HEK293 (cell line): ENCODE measurements at regions not wholly inside any gene's neighbourhood (a gene's known extent, or its start where the extent isn't known, plus 50 kb on each side); places are given as distances from the start of the nearest gene placed in this dataset.
A peak's percentile ranks its signal among the peaks of the same experiment; 100 is the strongest.

Experiments
- CTCF ChIA-PET: fragments of 350-600 bp; formaldehyde crosslinking; extraction: SDS; loops from one replicate; lab custom pipeline; 2021; ENCODE audit warnings: antibody characterized with exemption; lab: Yijun Ruan, JAX
- POLR2A ChIA-PET: fragments of 300-600 bp; formaldehyde crosslinking; extraction: SDS; loops from one replicate; lab custom pipeline; 2020; ENCODE audit warnings: antibody characterized with exemption, inconsistent platforms; lab: Yijun Ruan, JAX
- H3K27ac ChIP-seq: fragments of 200-500 bp; sonication (Bioruptor generic); 2 replicates; pipeline ENCODE4 v1.5.1; 2014; ENCODE audit warnings: low read depth, low read length, control low read depth, inconsistent platforms; ENCODE audit errors: extremely low read depth
- H3K36me3 ChIP-seq, 2 experiments: fragments of 200-500 bp in 1 of 2; sonication (Bioruptor generic) in 1 of 2; 1 replicate in 1 of 2; 2 replicates in 1 of 2; pipeline ENCODE4 v1.5.1; 2014 to 2017; ENCODE audit warnings: inconsistent platforms in 2 of 2, low read length in 2 of 2; ENCODE audit not compliant: control insufficient read depth in 2 of 2, insufficient read depth in 1 of 2
- H3K4me1 ChIP-seq: fragments of 200-500 bp; sonication (Bioruptor generic); 2 replicates; pipeline ENCODE4 v1.5.1; 2014; ENCODE audit warnings: mild to moderate bottlenecking, low read length, inconsistent platforms; ENCODE audit not compliant: control insufficient read depth, insufficient read depth
- H3K4me3 ChIP-seq: 2 replicates; pipeline ENCODE4 v1.5.1; 2011; ENCODE audit warnings: low read depth, mild to moderate bottlenecking, control low read depth, low read length, moderate library complexity
- H3K9me3 ChIP-seq: fragments of 200-500 bp; sonication (Bioruptor generic); 2 replicates; pipeline ENCODE4 v1.5.1; 2014; ENCODE audit warnings: low read depth, low read length, inconsistent platforms; ENCODE audit not compliant: control insufficient read depth, insufficient read depth
- GFI1B ChIP-seq: fragments of 450-650 bp; formaldehyde crosslinking; IDR thresholded peaks from 2 replicates; pipeline ENCODE4 v1.5.1; 2016; ENCODE audit warnings: missing biosample characterization, missing genetic modification characterization
- GLI2 ChIP-seq: fragments of 450-650 bp; formaldehyde crosslinking; IDR thresholded peaks from 2 replicates; pipeline ENCODE4; 2017; ENCODE audit warnings: missing biosample characterization, missing genetic modification characterization, low read depth, borderline replicate concordance
- GLIS1 ChIP-seq: fragments of 450-650 bp; formaldehyde crosslinking; IDR thresholded peaks from 2 replicates; pipeline ENCODE4 v1.5.1; 2016; ENCODE audit warnings: missing biosample characterization, missing genetic modification characterization
- IKZF3 ChIP-seq: fragments of 450-650 bp; IDR thresholded peaks from 2 replicates; pipeline ENCODE4 v1.5.0; 2018; ENCODE audit warnings: missing biosample characterization, mild to moderate bottlenecking, missing genetic modification characterization, moderate library complexity
- KLF16 ChIP-seq: fragments of 450-650 bp; formaldehyde crosslinking; IDR thresholded peaks from 2 replicates; pipeline ENCODE4 v1.5.1; 2017; ENCODE audit warnings: missing biosample characterization, missing genetic modification characterization
- PRDM4 ChIP-seq: fragments of 450-650 bp; formaldehyde crosslinking; IDR thresholded peaks from 2 replicates; pipeline ENCODE4 v1.5.1; 2017; ENCODE audit warnings: missing biosample characterization, missing genetic modification characterization
- REPIN1 ChIP-seq: fragments of 450-650 bp; formaldehyde crosslinking; IDR thresholded peaks from 2 replicates; pipeline ENCODE4 v1.5.1; 2017; ENCODE audit warnings: missing biosample characterization, missing genetic modification characterization, low read depth
- REST ChIP-seq: fragments of 450-650 bp; formaldehyde crosslinking; IDR thresholded peaks from 2 replicates; pipeline ENCODE4 v1.5.1; 2016; ENCODE audit warnings: missing biosample characterization, missing genetic modification characterization
- ZBTB1 ChIP-seq: fragments of 450-650 bp; formaldehyde crosslinking; IDR thresholded peaks from 2 replicates; pipeline ENCODE4 v1.5.1; 2016; ENCODE audit warnings: missing biosample characterization, missing genetic modification characterization
- ZFP69B ChIP-seq: fragments of 450-650 bp; formaldehyde crosslinking; IDR thresholded peaks from 2 replicates; pipeline ENCODE4 v1.5.1; 2016; ENCODE audit warnings: missing biosample characterization, missing genetic modification characterization
- ZIC2 ChIP-seq: fragments of 450-650 bp; formaldehyde crosslinking; IDR thresholded peaks from 2 replicates; pipeline ENCODE4 v1.5.1; 2016; ENCODE audit warnings: missing biosample characterization, missing genetic modification characterization
- ZNF112 ChIP-seq: fragments of 450-650 bp; formaldehyde crosslinking; IDR thresholded peaks from 2 replicates; pipeline ENCODE4 v1.5.0; 2017; ENCODE audit warnings: missing biosample characterization, missing genetic modification characterization
- ZNF184 ChIP-seq: fragments of 450-650 bp; IDR thresholded peaks from 2 replicates; pipeline ENCODE4 v1.5.1; 2018; ENCODE audit warnings: missing biosample characterization, mild to moderate bottlenecking, missing genetic modification characterization
- ZNF366 ChIP-seq: fragments of 450-650 bp; formaldehyde crosslinking; conservative IDR thresholded peaks from 2 replicates; pipeline ENCODE4 v1.5.1; 2016; ENCODE audit warnings: missing biosample characterization, missing genetic modification characterization
- ZNF394 ChIP-seq: fragments of 450-650 bp; formaldehyde crosslinking; IDR thresholded peaks from 2 replicates; pipeline ENCODE4 v1.5.1; 2016; ENCODE audit warnings: missing biosample characterization, missing genetic modification characterization, mild to moderate bottlenecking, moderate library complexity, borderline replicate concordance
- ZNF501 ChIP-seq: fragments of 450-650 bp; formaldehyde crosslinking; IDR thresholded peaks from 2 replicates; pipeline ENCODE4 v1.5.1; 2016; ENCODE audit warnings: missing biosample characterization, missing genetic modification characterization
- ZNF692 ChIP-seq: fragments of 450-650 bp; formaldehyde crosslinking; IDR thresholded peaks from 2 replicates; pipeline ENCODE4 v1.5.1; 2016; ENCODE audit warnings: missing biosample characterization, missing genetic modification characterization
- ZNF701 ChIP-seq: fragments of 450-650 bp; formaldehyde crosslinking; IDR thresholded peaks from 2 replicates; pipeline ENCODE4 v1.5.1; 2016; ENCODE audit warnings: missing biosample characterization, missing genetic modification characterization
- ZNF843 ChIP-seq: fragments of 450-650 bp; formaldehyde crosslinking; IDR thresholded peaks from 2 replicates; pipeline ENCODE4 v1.5.1; 2016; ENCODE audit warnings: missing biosample characterization, missing genetic modification characterization
- ZSCAN16 ChIP-seq: fragments of 450-650 bp; formaldehyde crosslinking; IDR thresholded peaks from 2 replicates; pipeline ENCODE4 v1.5.1; 2016; ENCODE audit warnings: missing biosample characterization, missing genetic modification characterization
- ZSCAN4 ChIP-seq: fragments of 450-650 bp; formaldehyde crosslinking; IDR thresholded peaks from 2 replicates; pipeline ENCODE4 v1.5.1; 2017; ENCODE audit warnings: missing biosample characterization, missing genetic modification characterization

GRCh38 chr20:51326201-51326819 lies 216.2 kb downstream of the NFATC2 start:
- Histone ChIP-seq H3K9me3 (no peaks in the 10 kb centered on the region), H3K4me1 (no peaks in the 10 kb centered on the region), H3K36me3 (no peaks in the 10 kb centered on the region), H3K4me3 (no peak overlapping the region), H3K27ac (no peak overlapping the region)
- CTCF ChIA-PET = interaction anchor here (0.7 to 6.6 kb wide), 8 partner anchors 8 to 339 kb away, joined by 3 to 39 read pairs (median 3); no protein-coding TSS in a partner anchor
- POLR2A ChIA-PET = no interaction called here
- no peak for TF ChIP-seq REST (tag by site-specific recombination)

GRCh38 chr20:51322164-51322707 lies 220.3 kb downstream of the NFATC2 start:
- Histone ChIP-seq H3K36me3 (no peaks in the 10 kb centered on the region), H3K9me3 (no peaks in the 10 kb centered on the region), H3K27ac (no peak overlapping the region), H3K4me1 (no peaks in the 10 kb centered on the region), H3K4me3 (no peak overlapping the region)
- ChIA-PET CTCF (interaction anchor here (0.6 to 6.6 kb wide), 4 partner anchors 11 to 334 kb away, joined by 3 to 39 read pairs (median 4); no protein-coding TSS in a partner anchor), POLR2A (no interaction called here)
- no peak for TF ChIP-seq IKZF3 (tag by site-specific recombination)
- TF ChIP-seq ZNF701 (tag by site-specific recombination) = no peak
- peak; percentile 50; the same call in 1 of the 2 replicates for TF ChIP-seq ZIC2 (tag by site-specific recombination)
- no peak for TF ChIP-seq ZNF501 (tag by site-specific recombination)
- no peak for TF ChIP-seq PRDM4 (tag by site-specific recombination)
- no peak for TF ChIP-seq GLI2 (tag by site-specific recombination)
- TF ChIP-seq ZNF184 (tag by site-specific recombination) = no peak
- TF ChIP-seq GLIS1 (tag by site-specific recombination) = peak; percentile 68
- no peak for TF ChIP-seq ZSCAN16 (tag by site-specific recombination)
- TF ChIP-seq ZNF394 = no peak

GRCh38 chr20:51321343-51322163 lies 221.0 kb downstream of the NFATC2 start:
- Histone ChIP-seq H3K9me3 (no peaks in the 10 kb centered on the region), H3K36me3 (no peaks in the 10 kb centered on the region), H3K27ac (no peak overlapping the region), H3K4me3 (no peak overlapping the region), H3K4me1 (no peaks in the 10 kb centered on the region)
- POLR2A ChIA-PET = no interaction called here
- CTCF ChIA-PET = interaction anchor here (0.6 to 6.6 kb wide), 4 partner anchors 14 to 334 kb away, joined by 3 to 39 read pairs (median 4); no protein-coding TSS in a partner anchor
- TF ChIP-seq ZFP69B (tag by site-specific recombination) (0 out of 2 replicates have a peak, but pooled peaks have one; percentile 29), ZNF112 (tag by site-specific recombination) (0 out of 2 replicates have a peak, but pooled peaks have one; percentile 8), ZNF692 (tag by site-specific recombination) (peak; percentile 77), ZNF843 (no peak), ZSCAN4 (tag by site-specific recombination) (peak; percentile 96), ZNF366 (tag by site-specific recombination) (no peak), GFI1B (tag by site-specific recombination) (no peak), ZBTB1 (tag by site-specific recombination) (no peak), KLF16 (tag by site-specific recombination) (no peak), REPIN1 (no peak)
